ENCODE measurements at regions not wholly inside any gene's neighbourhood (a gene's known extent, or its start where the extent isn't known, plus 50 kb on each side); places are given as distances from the start of the nearest gene placed in this dataset.

GRCh38 chr21:36575306-36575705 lies 95.4 kb upstream of the CLDN14 start:
- Histone ChIP-seq H3K9me2 (replicated peaks; ENCODE audit: low read depth, low read length) (no peaks in the 10 kb centered on the region), H3K79me2 (ENCODE audit: insufficient read depth, low read length) (no peaks in the 10 kb centered on the region), H3K36me3 (ENCODE audit: insufficient read depth, low read length) (no peaks in the 10 kb centered on the region), H2AFZ (ENCODE audit: low read length) (no peak overlapping the region), H3K27me3 (ENCODE audit: insufficient read depth, low read length, poor library complexity, severe bottlenecking) (no peaks in the 10 kb centered on the region), H3K4me1 (ENCODE audit: insufficient read depth, low read length, poor library complexity, severe bottlenecking) (peaks cover 6% of the 10 kb centered on the region), H3K9ac (ENCODE audit: low read depth, low read length, poor library complexity, severe bottlenecking) (no peak overlapping the region), H3K4me2 (ENCODE audit: low read depth, low read length, poor library complexity, severe bottlenecking) (no peak overlapping the region), H3K9me3 (ENCODE audit: insufficient read depth, low read depth, low read length) (no peaks in the 10 kb centered on the region), H4K20me1 (ENCODE audit: insufficient read depth, low read length, poor library complexity, severe bottlenecking) (no peaks in the 10 kb centered on the region), H3F3A (ENCODE audit: low read depth) (no peaks in the 10 kb centered on the region), H3K4me3 (ENCODE audit: low read length, poor library complexity, severe bottlenecking) (no peak overlapping the region)
- no peak for TF ChIP-seq EZH2phosphoT487 (IDR thresholded peaks at IDR 0.05; ENCODE audit: borderline replicate concordance)

GRCh38 chr21:36576441-36576840 lies 96.5 kb upstream of the CLDN14 start:
- H3K4me1 ChIP-seq (ENCODE audit: insufficient read depth, low read length, poor library complexity, severe bottlenecking): peaks cover 7% of the 10 kb centered on the region
- no peak overlapping the region for H3K9ac ChIP-seq (ENCODE audit: low read depth, low read length, poor library complexity, severe bottlenecking)
- no peaks in the 10 kb centered on the region for H3K79me2 ChIP-seq (ENCODE audit: insufficient read depth, low read length)
- no peak overlapping the region for H2AFZ ChIP-seq (ENCODE audit: low read length)
- no peaks in the 10 kb centered on the region for H3K9me2 ChIP-seq (replicated peaks; ENCODE audit: low read depth, low read length)
- H3K9me3 ChIP-seq (ENCODE audit: insufficient read depth, low read depth, low read length): no peaks in the 10 kb centered on the region
- no peaks in the 10 kb centered on the region for H3K36me3 ChIP-seq (ENCODE audit: insufficient read depth, low read length)
- no peak overlapping the region for H3K4me2 ChIP-seq (ENCODE audit: low read depth, low read length, poor library complexity, severe bottlenecking)
- H4K20me1 ChIP-seq (ENCODE audit: insufficient read depth, low read length, poor library complexity, severe bottlenecking): no peaks in the 10 kb centered on the region
- H3K4me3 ChIP-seq (ENCODE audit: low read length, poor library complexity, severe bottlenecking): no peak overlapping the region
- TF ChIP-seq CTCF (conservative IDR thresholded peaks at IDR 0.05; ENCODE audit: low read length) (no peak), EZH2phosphoT487 (IDR thresholded peaks at IDR 0.05; ENCODE audit: borderline replicate concordance) (no peak)
- no peaks in the 10 kb centered on the region for H3F3A ChIP-seq (ENCODE audit: low read depth)
- H3K27me3 ChIP-seq (ENCODE audit: insufficient read depth, low read length, poor library complexity, severe bottlenecking): no peaks in the 10 kb centered on the region

GRCh38 chr21:36579898-36580297 lies 100.0 kb upstream of the CLDN14 start:
- H3K9me3 ChIP-seq (ENCODE audit: insufficient read depth, low read depth, low read length): no peaks in the 10 kb centered on the region
- no peaks in the 10 kb centered on the region for H3K9me2 ChIP-seq (replicated peaks; ENCODE audit: low read depth, low read length)
- peaks cover 26% of the 10 kb centered on the region for H3K4me1 ChIP-seq (ENCODE audit: insufficient read depth, low read length, poor library complexity, severe bottlenecking)
- H4K20me1 ChIP-seq (ENCODE audit: insufficient read depth, low read length, poor library complexity, severe bottlenecking): no peaks in the 10 kb centered on the region
- no peak overlapping the region for H3K4me2 ChIP-seq (ENCODE audit: low read depth, low read length, poor library complexity, severe bottlenecking)
- TF ChIP-seq EZH2phosphoT487 (IDR thresholded peaks at IDR 0.05; ENCODE audit: borderline replicate concordance): no peak
- no peak for TF ChIP-seq CTCF (conservative IDR thresholded peaks at IDR 0.05; ENCODE audit: low read length)
- H3K27me3 ChIP-seq (ENCODE audit: insufficient read depth, low read length, poor library complexity, severe bottlenecking): no peaks in the 10 kb centered on the region
- no peak overlapping the region for H3K9ac ChIP-seq (ENCODE audit: low read depth, low read length, poor library complexity, severe bottlenecking)
- no peaks in the 10 kb centered on the region for H3F3A ChIP-seq (ENCODE audit: low read depth)
- H3K36me3 ChIP-seq (ENCODE audit: insufficient read depth, low read length): no peaks in the 10 kb centered on the region
- H3K79me2 ChIP-seq (ENCODE audit: insufficient read depth, low read length): no peaks in the 10 kb centered on the region
- no peak overlapping the region for H3K4me3 ChIP-seq (ENCODE audit: low read length, poor library complexity, severe bottlenecking)
- no peak overlapping the region for H2AFZ ChIP-seq (ENCODE audit: low read length)

- peak overlapping the region; percentile 0 for H3K4me2 ChIP-seq (ENCODE audit: low read depth, low read length, poor library complexity, severe bottlenecking)
- H3K4me1 ChIP-seq (ENCODE audit: insufficient read depth, low read length, poor library complexity, severe bottlenecking): peaks cover 34% of the 10 kb centered on the region
- no peaks in the 10 kb centered on the region for H3K9me2 ChIP-seq (replicated peaks; ENCODE audit: low read depth, low read length)
- H3K4me3 ChIP-seq (ENCODE audit: low read length, poor library complexity, severe bottlenecking): no peak overlapping the region
- no peaks in the 10 kb centered on the region for H3F3A ChIP-seq (ENCODE audit: low read depth)
- no peaks in the 10 kb centered on the region for H3K9me3 ChIP-seq (ENCODE audit: insufficient read depth, low read depth, low read length)
- 0 out of 2 replicates have a peak overlapping the region, but pooled peaks have one; percentile 18 for H2AFZ ChIP-seq (ENCODE audit: low read length)
- no peaks in the 10 kb centered on the region for H4K20me1 ChIP-seq (ENCODE audit: insufficient read depth, low read length, poor library complexity, severe bottlenecking)
- no peak for TF ChIP-seq CTCF (conservative IDR thresholded peaks at IDR 0.05; ENCODE audit: low read length)
- no peak for TF ChIP-seq EZH2phosphoT487 (IDR thresholded peaks at IDR 0.05; ENCODE audit: borderline replicate concordance)
- no peaks in the 10 kb centered on the region for H3K36me3 ChIP-seq (ENCODE audit: insufficient read depth, low read length)
- no peaks in the 10 kb centered on the region for H3K27me3 ChIP-seq (ENCODE audit: insufficient read depth, low read length, poor library complexity, severe bottlenecking)
- H3K79me2 ChIP-seq (ENCODE audit: insufficient read depth, low read length): no peaks in the 10 kb centered on the region
- no peak overlapping the region for H3K9ac ChIP-seq (ENCODE audit: low read depth, low read length, poor library complexity, severe bottlenecking)
These were observed 102.3 kb upstream of the CLDN14 start for GRCh38 chr21:36582271-36582670.
